Brain pericyte (primary cell): ENCODE measurements at regions not wholly inside any gene's neighbourhood (a gene's known extent, or its start where the extent isn't known, plus 50 kb on each side); places are given as distances from the start of the nearest gene placed in this dataset.

Experiments
- DNase-seq: peaks from one replicate; pipeline ENCODE4 v3.0.0-alpha.2; 2012; ENCODE audit warnings: low read depth, low spot score

- no peak for DNase-seq
These were observed 495.5 kb upstream of the ZFHX3 start for GRCh38 chr16:73543331-73543969.

- no peak for DNase-seq
These were observed 495.0 kb upstream of the ZFHX3 start for GRCh38 chr16:73542885-73543284.

- DNase-seq, result no peak
These were observed 490.0 kb upstream of the ZFHX3 start for GRCh38 chr16:73537921-73538320.

GRCh38 chr16:73536931-73537330 lies 489.0 kb upstream of the ZFHX3 start:
- no peak for DNase-seq

- DNase-seq, result no peak
These were observed 483.1 kb upstream of the ZFHX3 start for GRCh38 chr16:73531021-73531420.

- DNase-seq, result no peak
These were observed 482.6 kb upstream of the ZFHX3 start for GRCh38 chr16:73530529-73530928.

- DNase-seq, result no peak
These were observed 481.5 kb upstream of the ZFHX3 start for GRCh38 chr16:73529303-73530012.

- no peak for DNase-seq
These were observed 479.3 kb upstream of the ZFHX3 start for GRCh38 chr16:73527187-73527586.

GRCh38 chr16:73526011-73526804 lies 478.3 kb upstream of the ZFHX3 start:
- DNase-seq, result no peak

GRCh38 chr16:73523209-73523608 lies 475.3 kb upstream of the ZFHX3 start:
- no peak for DNase-seq

- DNase-seq, result no peak
These were observed 473.6 kb upstream of the ZFHX3 start for GRCh38 chr16:73521499-73521898.

GRCh38 chr16:73515616-73516015 lies 467.7 kb upstream of the ZFHX3 start:
- DNase-seq, result no peak

GRCh38 chr16:73510852-73511251 lies 462.9 kb upstream of the ZFHX3 start:
- DNase-seq, result no peak

GRCh38 chr16:73506568-73507056 lies 458.7 kb upstream of the ZFHX3 start:
- DNase-seq, result no peak

GRCh38 chr16:73505577-73505976 lies 457.6 kb upstream of the ZFHX3 start:
- DNase-seq, result no peak

GRCh38 chr16:73504591-73505575 lies 457.0 kb upstream of the ZFHX3 start:
- no peak for DNase-seq

GRCh38 chr16:73503093-73503492 lies 455.2 kb upstream of the ZFHX3 start:
- DNase-seq, result no peak

GRCh38 chr16:73499276-73499675 lies 451.3 kb upstream of the ZFHX3 start:
- no peak for DNase-seq

GRCh38 chr16:73485880-73486279 lies 438.0 kb upstream of the ZFHX3 start:
- DNase-seq, result no peak

- DNase-seq, result no peak
These were observed 436.2 kb upstream of the ZFHX3 start for GRCh38 chr16:73483934-73484711.
